PFSK-1 (cell line): ENCODE measurements at regions not wholly inside any gene's neighbourhood (a gene's known extent, or its start where the extent isn't known, plus 50 kb on each side); places are given as distances from the start of the nearest gene placed in this dataset.

ENCODE experiments used
- FOXP2 ChIP-seq: optimal IDR thresholded peaks from 2 replicates; pipeline ENCODE3; 2011; ENCODE audit warnings: borderline replicate concordance, control low read depth, inconsistent platforms; ENCODE audit not compliant: insufficient read depth; ENCODE audit errors: extremely low read length, extremely low read depth
- POLR2AphosphoS5 ChIP-seq: IDR thresholded peaks from 2 replicates; pipeline ENCODE4 v1.6.1; 2012; ENCODE audit warnings: low read depth, mild to moderate bottlenecking, control low read depth, low read length, moderate library complexity
- SIN3A ChIP-seq: IDR thresholded peaks from 2 replicates; pipeline ENCODE4 v1.6.1; 2012; ENCODE audit warnings: mild to moderate bottlenecking, low read length, moderate library complexity, borderline replicate concordance; ENCODE audit not compliant: insufficient read depth
- TAF1 ChIP-seq: IDR thresholded peaks from 2 replicates; pipeline ENCODE4 v1.6.1; 2012; ENCODE audit warnings: low read length, control low read depth, borderline replicate concordance; ENCODE audit not compliant: insufficient read depth
- TF ChIP-seq, protein P1 (sequence below), 2 experiments: IDR thresholded peaks; 2 replicates each; pipeline versions ENCODE4 v1.6.1 to v1.8.0; 2011 to 2012; ENCODE audit warnings: low read depth in 2 of 2, low read length in 2 of 2, control low read depth in 1 of 2, inconsistent platforms in 1 of 2, mild to moderate bottlenecking in 1 of 2, moderate library complexity in 1 of 2; ENCODE audit not compliant: insufficient read depth in 1 of 2

- TF ChIP-seq FOXP2 (no peak), POLR2AphosphoS5 (no peak), TAF1 (no peak), SIN3A (no peak)
- TF ChIP-seq, protein P1, sequence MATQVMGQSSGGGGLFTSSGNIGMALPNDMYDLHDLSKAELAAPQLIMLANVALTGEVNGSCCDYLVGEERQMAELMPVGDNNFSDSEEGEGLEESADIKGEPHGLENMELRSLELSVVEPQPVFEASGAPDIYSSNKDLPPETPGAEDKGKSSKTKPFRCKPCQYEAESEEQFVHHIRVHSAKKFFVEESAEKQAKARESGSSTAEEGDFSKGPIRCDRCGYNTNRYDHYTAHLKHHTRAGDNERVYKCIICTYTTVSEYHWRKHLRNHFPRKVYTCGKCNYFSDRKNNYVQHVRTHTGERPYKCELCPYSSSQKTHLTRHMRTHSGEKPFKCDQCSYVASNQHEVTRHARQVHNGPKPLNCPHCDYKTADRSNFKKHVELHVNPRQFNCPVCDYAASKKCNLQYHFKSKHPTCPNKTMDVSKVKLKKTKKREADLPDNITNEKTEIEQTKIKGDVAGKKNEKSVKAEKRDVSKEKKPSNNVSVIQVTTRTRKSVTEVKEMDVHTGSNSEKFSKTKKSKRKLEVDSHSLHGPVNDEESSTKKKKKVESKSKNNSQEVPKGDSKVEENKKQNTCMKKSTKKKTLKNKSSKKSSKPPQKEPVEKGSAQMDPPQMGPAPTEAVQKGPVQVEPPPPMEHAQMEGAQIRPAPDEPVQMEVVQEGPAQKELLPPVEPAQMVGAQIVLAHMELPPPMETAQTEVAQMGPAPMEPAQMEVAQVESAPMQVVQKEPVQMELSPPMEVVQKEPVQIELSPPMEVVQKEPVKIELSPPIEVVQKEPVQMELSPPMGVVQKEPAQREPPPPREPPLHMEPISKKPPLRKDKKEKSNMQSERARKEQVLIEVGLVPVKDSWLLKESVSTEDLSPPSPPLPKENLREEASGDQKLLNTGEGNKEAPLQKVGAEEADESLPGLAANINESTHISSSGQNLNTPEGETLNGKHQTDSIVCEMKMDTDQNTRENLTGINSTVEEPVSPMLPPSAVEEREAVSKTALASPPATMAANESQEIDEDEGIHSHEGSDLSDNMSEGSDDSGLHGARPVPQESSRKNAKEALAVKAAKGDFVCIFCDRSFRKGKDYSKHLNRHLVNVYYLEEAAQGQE (IDR thresholded peaks at IDR 0.05; ENCODE audit: insufficient read depth in 1 of 2, low read depth in 2 of 2, low read length in 2 of 2), result no peak
Measured at GRCh38 chr10:20625868-20626267, 271.2 kb downstream of the NEBL start.
